NCI-H748 (cell line): ENCODE measurements at regions not wholly inside any gene's neighbourhood (a gene's known extent, or its start where the extent isn't known, plus 50 kb on each side); places are given as distances from the start of the nearest gene placed in this dataset.

Experiments
- DNase-seq: peaks from one replicate; lab custom pipeline; 2025; ENCODE audit not compliant: unreplicated experiment; lab: John Stamatoyannopoulos, UW

- no peak for DNase-seq
Observed at GRCh38 chr6:142500250-142500786, 198.5 kb downstream of the ADGRG6 start.

DNA sequence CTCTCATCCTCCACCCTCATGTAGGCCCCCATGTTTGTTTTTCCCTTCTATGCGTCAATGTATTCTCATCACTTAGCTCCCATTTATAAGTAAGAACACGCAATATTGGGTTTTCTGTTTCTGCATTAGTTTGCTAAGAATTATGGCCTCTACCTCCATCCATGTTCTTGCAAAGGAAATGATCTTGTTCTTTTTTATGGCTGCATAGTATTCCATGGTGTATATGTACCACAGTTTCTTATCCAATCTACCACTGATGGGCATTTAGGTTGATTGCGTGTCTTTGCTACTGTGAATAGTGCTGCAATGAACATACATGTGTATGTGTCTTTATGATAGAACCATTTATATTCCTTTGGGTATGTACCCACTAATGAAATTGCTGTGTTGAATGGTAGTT is 200.0 kb downstream of the ADGRG6 start:
- no peak for DNase-seq

GRCh38 chr6:142507065-142507464 is 205.3 kb downstream of the ADGRG6 start:
- no peak for DNase-seq

- DNase-seq: no peak
Observed at GRCh38 chr6:142510211-142510610, 208.4 kb downstream of the ADGRG6 start.

DNA sequence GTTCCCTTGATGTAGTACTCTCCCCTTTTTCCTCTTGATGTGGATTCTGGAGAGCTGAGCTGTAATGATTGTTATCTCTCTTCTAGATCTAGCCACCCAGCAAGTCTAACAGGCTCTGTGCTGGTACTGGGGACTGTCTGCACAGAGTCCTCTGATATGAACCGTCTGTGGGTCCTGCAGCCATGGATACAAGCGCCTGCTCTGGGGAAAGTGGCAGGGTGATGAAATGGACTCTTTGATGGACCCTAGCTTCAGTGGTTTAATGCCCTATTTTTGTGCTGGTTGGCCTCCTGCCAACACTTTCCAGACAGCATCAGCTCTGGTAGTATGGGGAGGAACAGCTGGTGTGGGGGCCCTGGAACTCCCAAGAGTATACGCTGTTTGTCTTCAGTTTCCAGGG is 216.3 kb downstream of the ADGRG6 start:
- no peak for DNase-seq

- no peak for DNase-seq
Observed at GRCh38 chr6:142518761-142519160, 217.0 kb downstream of the ADGRG6 start.

DNA sequence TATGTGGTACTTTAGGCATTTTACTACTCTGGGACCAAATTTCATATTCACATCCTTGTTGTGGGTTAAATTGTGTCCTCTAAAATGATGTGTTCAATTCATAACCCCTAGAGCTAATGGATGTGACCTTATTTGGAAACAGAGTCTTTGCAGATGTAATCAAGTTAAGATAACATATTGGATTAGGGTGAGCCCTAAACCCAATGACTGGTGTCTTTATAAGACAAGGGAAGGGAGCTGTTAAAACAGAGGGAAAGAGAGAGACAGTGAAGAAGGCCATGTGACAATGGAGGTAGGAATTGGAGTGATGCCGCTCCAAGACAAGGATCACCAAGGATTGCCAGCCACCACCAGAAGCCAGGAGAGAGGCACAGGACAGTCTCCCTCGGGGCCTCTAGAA is 220.0 kb downstream of the ADGRG6 start:
- DNase-seq: no peak

GRCh38 chr6:142523515-142524375 is 221.9 kb downstream of the ADGRG6 start:
- DNase-seq: no peak

DNA sequence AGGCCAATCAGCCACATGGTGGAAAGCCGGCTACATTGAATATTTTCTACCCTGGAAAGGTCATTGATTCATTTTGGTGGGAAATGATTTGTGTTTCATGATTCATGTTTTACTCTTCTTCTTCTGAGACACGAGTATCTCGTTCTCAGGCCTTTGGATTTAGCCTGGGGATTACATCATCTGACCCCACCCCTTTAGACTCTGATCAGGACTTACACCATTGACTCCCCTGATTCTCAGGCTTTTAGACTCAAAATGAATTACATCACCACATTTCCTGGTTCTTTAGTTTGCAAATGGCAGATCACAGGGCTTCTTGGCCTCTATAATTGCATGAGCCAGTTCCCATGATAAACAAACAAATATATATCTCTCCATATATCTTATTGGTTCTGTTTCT is 228.8 kb downstream of the ADGRG6 start:
- no peak for DNase-seq

GRCh38 chr6:142531727-142532126 is 229.9 kb downstream of the ADGRG6 start:
- DNase-seq: no peak

DNA sequence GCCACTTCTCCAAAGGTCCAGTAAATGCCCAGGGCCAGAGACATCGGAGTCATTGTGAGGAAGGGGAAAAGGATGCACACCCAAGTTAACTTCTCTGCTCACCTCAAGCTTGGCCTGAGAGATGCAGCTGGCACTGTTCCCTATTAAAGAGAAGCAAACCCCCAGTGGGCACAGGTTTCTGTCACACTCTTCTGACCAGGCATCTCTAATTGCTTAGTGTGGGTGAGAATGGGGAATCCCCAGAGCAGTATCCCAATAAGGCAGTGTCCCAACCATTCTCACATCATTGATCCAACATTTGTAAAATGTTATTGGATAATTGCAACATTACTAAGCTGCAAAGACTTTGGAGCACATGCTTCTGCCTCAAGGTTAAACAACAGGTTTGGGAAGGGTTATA is 232.3 kb downstream of the ADGRG6 start:
- DNase-seq: no peak

- DNase-seq: no peak
Observed at GRCh38 chr6:142534484-142534883, 232.7 kb downstream of the ADGRG6 start.

GRCh38 chr6:142537612-142538478 is 236.0 kb downstream of the ADGRG6 start:
- DNase-seq: peak; percentile 39

DNA sequence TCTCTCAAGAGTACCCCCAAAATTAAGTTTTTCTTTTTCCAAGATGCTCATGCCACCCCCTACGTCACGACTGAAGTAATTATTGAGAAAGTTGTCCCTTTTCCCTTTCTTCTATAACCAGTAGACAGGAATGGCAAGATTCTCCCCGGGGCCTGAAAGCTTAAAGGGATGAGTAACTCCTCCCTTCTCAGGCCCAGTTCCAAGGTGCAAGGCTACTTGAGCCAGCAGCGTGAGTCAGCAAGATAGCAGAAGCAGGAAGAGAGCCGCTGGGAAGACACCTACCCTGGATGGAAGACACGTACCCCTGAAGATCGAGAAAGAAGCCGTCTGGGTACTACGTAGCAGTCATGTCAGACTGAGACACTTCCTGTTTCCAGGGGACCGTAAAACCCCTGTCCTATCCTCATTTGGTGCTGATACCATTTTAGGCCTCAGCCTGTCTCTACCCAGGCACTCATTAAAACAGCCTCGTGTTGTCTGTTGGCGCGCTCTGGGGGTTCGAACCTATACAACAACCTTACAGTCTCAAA is 241.0 kb downstream of the ADGRG6 start:
- no peak for DNase-seq

- DNase-seq: no peak
Observed at GRCh38 chr6:142543606-142544005, 241.8 kb downstream of the ADGRG6 start.

DNA sequence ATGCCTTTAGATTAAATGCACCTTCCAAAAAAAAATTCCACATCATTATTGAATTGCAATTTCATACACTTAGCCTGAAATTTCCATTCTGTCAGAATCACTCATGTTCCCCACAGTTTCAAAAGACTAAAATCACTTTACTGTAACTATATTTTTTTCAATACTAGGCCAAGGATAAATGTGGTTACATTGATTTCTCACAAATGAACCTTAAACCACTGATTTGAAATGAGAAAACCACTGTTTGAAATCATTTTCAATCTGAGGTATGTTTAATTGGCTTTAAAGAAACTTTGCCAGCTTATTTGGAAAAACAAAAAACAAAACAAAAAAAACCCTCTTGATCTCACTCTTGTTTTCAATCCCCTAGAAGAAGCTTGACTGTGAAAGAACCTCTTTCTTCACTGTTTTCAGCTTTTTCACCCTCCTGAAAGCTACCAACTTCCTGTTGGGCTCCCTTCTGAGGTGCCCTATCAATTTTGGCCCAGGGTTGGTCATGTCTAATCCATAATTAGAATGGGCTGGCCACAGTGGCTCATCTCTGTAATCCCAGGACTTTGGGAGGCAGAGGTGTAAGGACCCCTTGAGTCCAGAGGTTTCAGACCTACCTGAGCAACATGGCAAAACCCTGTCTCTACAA is 242.5 kb downstream of the ADGRG6 start:
- DNase-seq: no peak

DNA sequence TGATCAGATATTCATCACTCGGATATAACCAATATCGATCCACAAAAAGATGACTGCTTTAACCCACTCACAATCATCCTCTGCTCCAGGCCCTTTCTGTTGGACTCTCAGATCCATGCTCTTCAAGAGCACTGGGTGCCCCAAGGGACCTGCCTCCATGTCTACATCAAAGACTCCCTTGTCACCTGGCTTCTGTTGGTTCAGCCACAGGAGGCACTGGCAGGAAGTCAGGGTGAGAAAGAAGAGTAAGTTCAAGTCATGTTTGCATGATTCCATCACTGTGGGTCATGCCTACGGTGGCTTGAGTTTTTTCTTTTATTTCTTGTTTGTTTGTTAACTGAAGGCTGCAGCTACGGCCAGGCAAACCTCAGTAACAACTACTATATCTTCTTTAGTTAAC is 243.3 kb downstream of the ADGRG6 start:
- no peak for DNase-seq

DNA sequence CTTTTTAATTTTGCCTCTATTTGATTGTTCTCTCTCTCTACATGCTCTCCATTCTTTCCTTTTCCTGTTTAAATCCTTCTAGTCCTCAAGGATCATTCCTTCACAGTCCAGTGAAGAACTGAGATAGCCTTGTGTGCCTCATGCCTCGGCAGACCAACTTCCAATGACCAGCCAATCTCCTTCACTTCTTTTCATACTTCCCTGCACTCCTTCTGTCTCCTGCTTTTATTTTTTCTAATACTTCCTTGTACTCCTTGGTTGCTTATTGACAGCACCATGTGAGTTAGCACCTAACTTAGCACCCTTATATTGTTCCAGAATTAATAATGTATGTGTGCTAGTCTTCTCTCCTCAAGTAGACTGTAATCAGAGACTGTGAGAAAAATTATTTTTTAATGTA is 246.8 kb downstream of the ADGRG6 start:
- DNase-seq: no peak

DNA sequence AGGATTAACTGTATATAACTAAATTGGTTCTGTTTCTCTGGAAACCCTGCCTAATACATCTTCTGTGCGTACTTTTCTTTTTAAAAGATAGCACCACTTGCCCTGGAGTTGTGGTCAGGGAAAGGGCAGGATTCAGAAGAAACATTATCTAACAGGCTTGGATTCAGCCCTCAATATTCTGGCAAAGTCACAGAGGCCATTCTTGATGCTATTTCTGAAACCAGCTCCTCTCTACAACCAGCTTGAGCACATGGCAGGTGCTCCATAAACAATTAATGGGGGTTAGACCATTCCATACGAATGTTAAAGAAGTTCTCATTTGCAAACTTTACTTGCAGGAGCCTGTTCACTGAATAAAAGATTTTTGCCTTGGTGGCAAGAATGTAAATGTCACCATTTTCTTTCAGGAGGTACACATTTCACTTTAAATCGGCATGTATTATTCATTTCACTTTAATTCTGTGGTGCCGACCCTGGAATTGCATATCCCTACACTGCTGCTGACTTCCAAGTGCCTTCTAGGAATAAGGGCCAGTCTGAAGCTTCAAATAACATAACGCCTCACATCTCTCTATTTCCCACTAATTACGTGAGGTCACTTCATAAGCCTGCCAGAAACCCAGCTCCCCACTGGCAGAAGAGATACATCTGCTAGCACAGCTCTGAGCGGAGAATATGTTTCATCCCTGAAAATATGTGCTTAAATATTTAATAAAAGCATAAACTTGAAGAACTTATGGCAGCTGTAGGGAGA is 248.7 kb downstream of the ADGRG6 start:
- no peak for DNase-seq

DNA sequence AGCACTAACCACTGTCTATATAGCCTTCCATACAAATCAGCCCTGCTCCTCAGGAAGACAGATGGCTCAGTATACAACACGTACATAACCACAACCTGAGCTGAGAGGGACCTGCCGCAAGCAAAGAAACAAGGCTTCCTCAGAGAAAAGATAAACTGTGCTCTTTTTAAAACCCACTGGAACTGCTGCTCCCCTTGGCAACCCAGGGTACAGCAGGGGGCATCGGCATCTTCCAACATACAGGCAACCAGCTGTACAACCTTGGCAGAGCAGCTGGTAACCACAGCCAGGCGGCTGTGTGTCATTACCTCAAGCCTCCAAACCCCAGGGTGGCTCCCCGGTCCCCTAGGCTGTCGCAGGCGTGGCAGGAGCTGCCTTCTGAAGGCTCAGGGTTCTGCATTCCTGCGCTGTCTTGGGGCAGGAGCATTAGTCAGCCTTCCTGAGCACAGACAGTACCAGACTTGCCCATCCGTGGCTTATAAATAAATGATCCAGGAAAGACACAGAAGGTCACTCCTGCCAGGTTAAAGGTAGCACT is 249.5 kb downstream of the ADGRG6 start:
- DNase-seq: no peak
